Endodermal cell (in vitro differentiated cells): ENCODE measurements at regions not wholly inside any gene's neighbourhood (a gene's known extent, or its start where the extent isn't known, plus 50 kb on each side); places are given as distances from the start of the nearest gene placed in this dataset.

Experiments used
- DNase-seq: peaks from one replicate; pipeline ENCODE4 v3.0.0-alpha.2; 2017
- H3K27ac ChIP-seq: 2 replicates; pipeline ENCODE4 v1.5.1; 2013; ENCODE audit warnings: mild to moderate bottlenecking, low read depth, low read length, moderate library complexity
- H3K27me3 ChIP-seq: 2 replicates; pipeline ENCODE4 v1.6.1; 2013; ENCODE audit warnings: mild to moderate bottlenecking, low read length, moderate library complexity; ENCODE audit not compliant: insufficient read depth, control insufficient read depth, poor library complexity, severe bottlenecking
- H3K36me3 ChIP-seq: 2 replicates; pipeline ENCODE4 v1.7.0; 2013; ENCODE audit warnings: mild to moderate bottlenecking, low read length, moderate library complexity; ENCODE audit not compliant: control insufficient read depth, insufficient read depth
- H3K4me1 ChIP-seq: one replicate; pipeline ENCODE4 v1.7.0; 2013; ENCODE audit warnings: low read length; ENCODE audit not compliant: control insufficient read depth, insufficient read depth
- H3K4me3 ChIP-seq: 2 replicates; pipeline ENCODE4 v1.5.1; 2013; ENCODE audit warnings: mild to moderate bottlenecking, low read length, moderate library complexity
- H3K9ac ChIP-seq: 2 replicates; pipeline ENCODE4 v1.6.1; 2013; ENCODE audit warnings: mild to moderate bottlenecking, low read length, moderate library complexity; ENCODE audit not compliant: poor library complexity, severe bottlenecking; ENCODE audit errors: extremely low read depth
- H3K9me3 ChIP-seq: 2 replicates; pipeline ENCODE4 v1.6.1; 2013; ENCODE audit warnings: mild to moderate bottlenecking, low read length, moderate library complexity; ENCODE audit not compliant: control insufficient read depth
- H3K27ac Mint-ChIP-seq: 2 replicates; pipeline ENCODE4 v1.8.0; 2020; ENCODE audit warnings: mixed read lengths
- H3K27me3 Mint-ChIP-seq: 2 replicates; pipeline ENCODE4 v1.8.0; 2021; ENCODE audit warnings: mild to moderate bottlenecking, mixed read lengths; ENCODE audit not compliant: insufficient read depth
- H3K36me3 Mint-ChIP-seq: 2 replicates; pipeline ENCODE4 v1.8.0; 2020; ENCODE audit warnings: low read depth, mixed read lengths
- H3K4me1 Mint-ChIP-seq: 2 replicates; pipeline ENCODE4 v1.8.0; 2020; ENCODE audit warnings: mixed read lengths
- H3K4me3 Mint-ChIP-seq: 2 replicates; pipeline ENCODE4 v1.8.0; 2020; ENCODE audit warnings: mild to moderate bottlenecking, moderate library complexity, mixed read lengths
- H3K9me3 Mint-ChIP-seq: 2 replicates; pipeline ENCODE4 v1.8.0; 2020; ENCODE audit warnings: mild to moderate bottlenecking, mixed read lengths
- WGBS, 2 experiments: methylation state at CpG; one replicate each; pipeline versions ENCODE4 v1.1.5 to v1.1.7; 2013; ENCODE audit warnings: missing lambda C conversion rate in 2 of 2, mixed read lengths in 1 of 2; ENCODE audit not compliant: insufficient coverage in 1 of 2, insufficient read length in 1 of 2; 5-methylcytosine and 5-hydroxymethylcytosine counted together
- TF ChIP-seq, protein P1 (sequence below): fragments of 200-600 bp; sonication (generic); conservative IDR thresholded peaks from 2 replicates; pipeline ENCODE4 v1.5.0; 2021; ENCODE audit warnings: antibody characterized with exemption, mild to moderate bottlenecking

DNA sequence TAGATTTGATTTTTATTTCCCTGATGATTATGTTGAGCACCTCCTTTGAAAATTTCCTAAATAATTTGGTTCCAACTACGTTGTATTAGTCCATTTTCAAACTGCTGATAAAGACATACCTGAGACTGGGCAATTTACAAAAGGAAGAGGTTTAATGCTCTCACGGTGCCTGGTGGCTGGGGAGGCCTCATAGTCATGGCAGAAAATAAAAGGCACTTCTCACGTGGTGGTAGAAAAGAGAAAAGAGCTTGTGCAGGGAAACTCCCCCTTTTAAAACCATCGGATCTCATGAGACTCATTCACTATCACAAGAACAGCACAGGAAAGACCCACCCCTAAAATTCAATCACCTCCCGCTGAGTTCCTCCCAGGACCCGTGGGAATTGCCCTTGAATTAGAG lies 372.3 kb downstream of the RPL10L start:
- H3K4me3 ChIP-seq = no peak overlapping the region
- WGBS, 2 experiments = 72 to 83% methylated on average over 1 to 5 of the region's 6 CpGs
- peaks cover 7% of the 10 kb centered on the region for H3K4me1 ChIP-seq
- no peak overlapping the region for H3K27ac Mint-ChIP-seq
- TF ChIP-seq, protein P1, sequence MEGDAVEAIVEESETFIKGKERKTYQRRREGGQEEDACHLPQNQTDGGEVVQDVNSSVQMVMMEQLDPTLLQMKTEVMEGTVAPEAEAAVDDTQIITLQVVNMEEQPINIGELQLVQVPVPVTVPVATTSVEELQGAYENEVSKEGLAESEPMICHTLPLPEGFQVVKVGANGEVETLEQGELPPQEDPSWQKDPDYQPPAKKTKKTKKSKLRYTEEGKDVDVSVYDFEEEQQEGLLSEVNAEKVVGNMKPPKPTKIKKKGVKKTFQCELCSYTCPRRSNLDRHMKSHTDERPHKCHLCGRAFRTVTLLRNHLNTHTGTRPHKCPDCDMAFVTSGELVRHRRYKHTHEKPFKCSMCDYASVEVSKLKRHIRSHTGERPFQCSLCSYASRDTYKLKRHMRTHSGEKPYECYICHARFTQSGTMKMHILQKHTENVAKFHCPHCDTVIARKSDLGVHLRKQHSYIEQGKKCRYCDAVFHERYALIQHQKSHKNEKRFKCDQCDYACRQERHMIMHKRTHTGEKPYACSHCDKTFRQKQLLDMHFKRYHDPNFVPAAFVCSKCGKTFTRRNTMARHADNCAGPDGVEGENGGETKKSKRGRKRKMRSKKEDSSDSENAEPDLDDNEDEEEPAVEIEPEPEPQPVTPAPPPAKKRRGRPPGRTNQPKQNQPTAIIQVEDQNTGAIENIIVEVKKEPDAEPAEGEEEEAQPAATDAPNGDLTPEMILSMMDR = no peak
- no peak overlapping the region for H3K27ac ChIP-seq
- no peak overlapping the region for H3K4me3 Mint-ChIP-seq
- H3K9ac ChIP-seq = no peak overlapping the region
- no peaks in the 10 kb centered on the region for H3K36me3 ChIP-seq
- no peaks in the 10 kb centered on the region for H3K36me3 Mint-ChIP-seq
- H3K4me1 Mint-ChIP-seq = peaks cover 10% of the 10 kb centered on the region
- no peaks in the 10 kb centered on the region for H3K9me3 ChIP-seq
- peaks cover 3% of the 10 kb centered on the region for H3K27me3 Mint-ChIP-seq
- no peaks in the 10 kb centered on the region for H3K27me3 ChIP-seq
- no peak for DNase-seq
- H3K9me3 Mint-ChIP-seq = no peaks in the 10 kb centered on the region

DNA sequence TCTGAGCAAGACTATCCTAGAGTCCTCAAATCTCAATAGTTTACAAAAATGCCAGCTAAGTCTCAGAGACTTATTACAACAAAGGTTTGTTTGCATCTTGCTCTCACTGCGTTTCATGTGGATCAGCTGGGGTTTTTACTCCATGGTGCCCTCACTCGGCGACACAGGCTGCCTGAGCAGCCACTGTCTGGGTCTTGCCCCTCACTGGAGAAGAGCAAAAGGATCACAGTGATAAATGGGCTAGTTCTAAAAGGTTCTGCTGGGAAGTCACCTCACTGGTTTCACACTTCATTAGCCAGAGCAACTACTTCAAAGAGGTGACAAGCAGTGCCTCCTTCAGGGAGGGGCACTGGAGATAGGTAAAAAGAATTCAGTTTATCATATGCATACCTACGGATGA lies 392.0 kb downstream of the RPL10L start:
- no peaks in the 10 kb centered on the region for H3K4me1 ChIP-seq
- no peaks in the 10 kb centered on the region for H3K27me3 ChIP-seq

DNA sequence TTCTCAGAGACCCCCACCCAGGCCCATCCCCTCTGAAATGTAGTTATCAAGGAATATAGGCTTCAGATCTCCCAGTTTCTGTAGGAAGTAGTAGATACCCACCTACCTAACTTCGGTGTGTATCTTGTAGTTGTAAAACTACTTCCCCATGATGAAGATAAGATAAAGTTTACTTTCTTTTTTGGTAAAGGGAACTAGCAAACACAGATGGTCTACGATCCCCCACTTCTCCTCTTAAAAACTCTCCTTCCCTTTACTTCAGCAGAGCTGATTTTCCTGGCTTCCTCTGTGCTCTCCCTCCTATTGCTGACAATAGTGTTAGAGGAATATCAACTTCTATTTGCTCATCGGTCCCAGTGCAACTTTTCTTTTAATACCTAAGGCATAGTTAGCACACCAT lies 395.2 kb downstream of the RPL10L start:
- Mint-ChIP-seq H3K27ac (no peak overlapping the region), H3K36me3 (peaks cover 4% of the 10 kb centered on the region), H3K27me3 (no peaks in the 10 kb centered on the region), H3K4me1 (peaks cover 5% of the 10 kb centered on the region), H3K4me3 (no peak overlapping the region), H3K9me3 (peaks cover 6% of the 10 kb centered on the region)
- no peaks in the 10 kb centered on the region for H3K4me1 ChIP-seq
- H3K4me3 ChIP-seq = no peak overlapping the region
- peaks cover 9% of the 10 kb centered on the region for H3K9me3 ChIP-seq
- no peaks in the 10 kb centered on the region for H3K36me3 ChIP-seq
- no peaks in the 10 kb centered on the region for H3K27me3 ChIP-seq
- 92% methylated on average over 1 of the region's 3 CpGs; no CpG with 5 or more reads in 1 of the 2 experiments for WGBS, 2 experiments
- no peak for DNase-seq
- no peak overlapping the region for H3K9ac ChIP-seq
- H3K27ac ChIP-seq = no peak overlapping the region
- TF ChIP-seq, protein P1 = no peak

More for the DNA sequence above, 392.0 kb downstream of the RPL10L start:
- WGBS, 2 experiments = 48 to 52% methylated on average over 3 to 4 of the region's 4 CpGs
- no peak overlapping the region for H3K27ac ChIP-seq
- TF ChIP-seq, protein P1 = peak; percentile 65
- Mint-ChIP-seq H3K36me3 (peaks cover 1% of the 10 kb centered on the region), H3K9me3 (peaks cover 2% of the 10 kb centered on the region), H3K4me1 (peaks cover 5% of the 10 kb centered on the region), H3K4me3 (no peak overlapping the region), H3K27me3 (no peaks in the 10 kb centered on the region), H3K27ac (no peak overlapping the region)
- no peak overlapping the region for H3K4me3 ChIP-seq
- peak; percentile 89 for DNase-seq
- H3K9me3 ChIP-seq = peaks cover 8% of the 10 kb centered on the region
- no peak overlapping the region for H3K9ac ChIP-seq
- no peaks in the 10 kb centered on the region for H3K36me3 ChIP-seq
